HG03175 (cell line): ENCODE measurements at regions not wholly inside any gene's neighbourhood (a gene's known extent, or its start where the extent isn't known, plus 50 kb on each side); places are given as distances from the start of the nearest gene placed in this dataset.
"Not testable (repeated sequence)": the region's sequence is repeated elsewhere in the genome, so short reads cannot be mapped to it uniquely, and the experiment has no call there.

Experiments
- ATAC-seq: cut with Tn5 transposase; IDR thresholded peaks from one replicate; pipeline ENCODE4 v1.9.1; 2021; ENCODE audit warnings: mild to moderate bottlenecking, moderate library complexity; ENCODE audit not compliant: unreplicated experiment

DNA sequence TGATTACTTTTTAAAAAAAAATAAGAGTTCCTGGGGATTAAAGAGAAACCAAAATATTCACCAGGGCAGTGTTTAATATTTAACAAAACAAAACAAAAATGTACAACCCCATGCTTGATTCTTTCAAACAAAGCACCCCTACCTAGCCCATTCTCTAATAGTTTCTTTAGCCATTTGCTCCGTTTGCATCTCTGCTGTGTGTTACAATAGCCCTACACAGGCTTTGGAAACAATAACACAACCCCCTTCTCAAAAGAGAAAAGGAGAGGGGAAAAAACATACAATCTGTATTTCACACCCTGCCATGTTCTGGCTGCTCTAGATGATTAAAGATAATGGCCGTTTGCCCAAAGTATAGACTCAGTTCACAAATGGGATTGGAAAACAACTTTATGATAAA is 302.9 kb downstream of the CPS1 start:
- ATAC-seq = no peak

GRCh38 chr2:210860276-210860675 is 303.9 kb downstream of the CPS1 start:
- ATAC-seq = no peak

DNA sequence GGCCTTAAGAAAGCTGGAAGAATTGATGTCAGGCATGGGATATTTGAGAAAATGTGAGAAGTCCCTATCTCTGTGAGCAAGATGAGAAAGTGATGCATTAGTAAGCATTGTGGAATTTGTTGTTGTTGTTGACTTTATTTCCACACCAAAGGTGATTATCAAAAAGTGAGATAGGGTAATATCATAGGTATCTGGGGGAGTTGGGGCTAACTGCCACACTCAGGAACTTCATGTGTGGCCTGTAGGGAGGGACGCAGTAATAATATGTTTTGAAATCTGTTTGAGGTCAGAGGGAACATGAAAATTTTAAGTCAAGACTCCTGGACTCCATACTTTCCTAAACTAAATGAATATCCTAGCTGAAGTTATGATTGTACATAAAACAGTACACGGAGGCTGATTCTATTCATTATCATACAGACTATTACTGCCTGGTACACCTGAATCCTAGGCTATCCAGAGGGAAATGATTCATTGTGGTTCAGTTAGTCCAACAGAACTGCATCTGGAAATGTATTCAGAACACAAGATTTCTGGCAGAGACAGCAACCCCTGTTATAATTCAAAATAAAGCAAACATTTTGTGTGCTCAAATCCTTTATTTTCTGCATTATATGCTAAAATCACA is 304.8 kb downstream of the CPS1 start:
- no peak for ATAC-seq

DNA sequence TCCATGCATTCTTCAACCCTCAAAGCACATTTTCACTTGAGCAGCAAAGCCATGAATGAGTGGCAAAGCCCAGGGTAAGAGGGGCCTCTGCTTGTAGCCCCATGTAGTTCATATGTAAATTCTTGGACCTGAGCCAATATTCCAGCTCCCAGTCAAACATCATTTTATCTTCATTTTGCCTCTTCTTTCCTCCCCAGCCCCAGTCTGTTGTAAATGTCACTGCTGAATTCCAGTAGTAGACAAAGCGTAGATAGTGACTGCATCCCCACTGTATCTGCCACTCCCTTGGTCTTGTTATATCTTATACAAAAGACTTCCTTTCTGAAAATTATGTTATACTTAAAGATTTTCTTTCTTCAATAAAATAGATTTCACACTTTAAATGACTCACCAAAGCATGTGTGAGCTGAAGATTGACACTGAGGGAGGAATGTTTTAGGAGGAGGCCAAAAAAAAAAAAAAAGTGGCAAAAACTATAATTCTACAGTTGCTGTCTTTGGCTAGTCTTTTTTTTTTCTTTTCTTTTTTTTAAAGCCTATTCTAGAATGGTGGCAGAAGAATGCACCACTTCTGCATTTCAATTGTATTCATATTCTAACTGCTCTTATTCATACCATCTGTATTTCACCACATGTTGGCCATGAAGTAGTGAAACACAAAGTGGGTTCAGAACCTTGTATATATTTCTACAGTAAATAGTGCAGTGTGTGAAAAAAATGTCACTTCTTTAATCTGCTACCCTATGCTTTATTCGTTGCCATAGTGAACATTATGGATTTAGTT is 306.1 kb downstream of the CPS1 start:
- ATAC-seq = no peak

GRCh38 chr2:210863283-210863682 is 306.9 kb downstream of the CPS1 start:
- no peak for ATAC-seq

GRCh38 chr2:210871566-210871965 is 315.2 kb downstream of the CPS1 start:
- not testable (repeated sequence) for ATAC-seq

- no peak for ATAC-seq
Measured at GRCh38 chr2:210873631-210874030, 317.2 kb downstream of the CPS1 start.

DNA sequence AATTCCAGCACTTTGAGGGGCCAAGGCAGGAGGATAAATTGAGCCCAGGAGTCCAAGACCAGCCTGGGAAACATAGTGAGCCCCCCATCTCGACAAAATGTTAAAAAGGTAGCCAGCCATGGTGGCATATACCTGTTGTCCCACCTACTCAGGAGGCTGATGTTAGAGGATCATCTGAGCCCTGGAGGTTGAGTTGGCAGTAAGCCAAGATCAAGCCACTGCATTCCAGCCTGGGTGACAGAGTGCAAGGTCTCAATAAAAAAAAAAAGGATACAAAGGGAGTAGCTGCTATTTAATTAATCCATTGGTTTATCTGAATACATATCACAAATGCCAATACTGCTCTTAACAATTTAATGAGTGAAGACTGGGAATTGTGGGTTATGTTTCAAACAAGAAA is 327.8 kb downstream of the CPS1 start:
- no peak for ATAC-seq

GRCh38 chr2:210888035-210888434 is 331.6 kb downstream of the CPS1 start:
- ATAC-seq = no peak

GRCh38 chr2:210895132-210895531 is 338.7 kb downstream of the CPS1 start:
- no peak for ATAC-seq

DNA sequence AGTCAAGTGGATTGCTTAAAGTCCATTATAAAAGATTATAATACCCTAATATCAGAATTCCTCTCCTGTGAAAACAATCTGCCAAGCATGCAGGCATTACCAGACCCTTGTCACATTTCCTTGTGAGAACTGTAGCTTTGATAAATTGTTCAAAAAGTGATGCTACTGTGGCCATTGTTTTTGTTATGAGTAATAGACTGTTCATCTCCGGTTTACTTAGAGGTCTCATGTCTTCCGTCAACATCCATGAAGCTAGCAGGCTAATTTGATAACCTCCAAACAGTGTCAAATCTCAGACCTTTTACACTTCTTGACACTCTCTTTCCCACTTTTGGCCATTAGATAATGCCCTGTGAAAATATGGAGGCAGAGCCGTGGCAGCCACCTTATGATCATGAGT is 342.7 kb downstream of the CPS1 start:
- ATAC-seq = no peak

DNA sequence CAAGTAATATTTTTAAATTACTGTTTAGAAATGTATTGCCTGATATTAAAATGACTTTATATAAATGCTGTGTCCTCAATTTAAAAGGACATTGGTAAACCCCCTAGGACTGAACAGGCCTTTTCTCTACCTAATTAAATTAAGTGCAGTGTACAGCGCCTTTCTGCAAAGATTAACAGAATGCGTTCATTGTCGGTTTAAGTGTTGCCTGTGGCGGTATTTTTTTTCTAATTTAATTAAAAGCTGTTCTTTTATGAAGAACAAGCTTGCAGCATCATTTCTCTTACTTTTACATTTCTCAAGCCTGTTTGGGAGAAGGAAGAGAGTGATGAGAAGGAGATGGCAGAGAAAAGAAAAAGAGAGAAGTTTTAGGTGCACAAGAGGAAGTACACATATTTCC is 344.9 kb downstream of the CPS1 start:
- no peak for ATAC-seq

- no peak for ATAC-seq
Measured at GRCh38 chr2:210912779-210913178, 356.4 kb downstream of the CPS1 start.

DNA sequence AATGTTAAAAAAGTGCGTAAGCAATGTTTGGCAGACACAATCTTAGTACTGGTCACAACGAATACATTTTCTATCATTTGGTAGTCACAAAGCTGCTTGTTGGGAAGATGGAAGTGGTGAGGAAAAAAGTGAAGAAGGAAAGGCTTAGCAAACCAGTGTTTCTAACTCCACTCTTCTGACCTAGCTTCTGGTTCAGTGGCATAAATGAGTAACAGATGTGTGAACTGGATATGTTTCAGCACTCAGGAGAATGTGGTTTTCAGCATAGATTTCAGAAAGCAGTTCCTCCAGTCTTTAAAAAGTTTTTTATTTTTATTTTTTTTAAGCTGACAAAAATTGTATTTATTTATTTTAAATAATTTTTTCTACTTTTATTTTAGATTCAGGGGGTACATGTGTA is 357.1 kb downstream of the CPS1 start:
- ATAC-seq = no peak

DNA sequence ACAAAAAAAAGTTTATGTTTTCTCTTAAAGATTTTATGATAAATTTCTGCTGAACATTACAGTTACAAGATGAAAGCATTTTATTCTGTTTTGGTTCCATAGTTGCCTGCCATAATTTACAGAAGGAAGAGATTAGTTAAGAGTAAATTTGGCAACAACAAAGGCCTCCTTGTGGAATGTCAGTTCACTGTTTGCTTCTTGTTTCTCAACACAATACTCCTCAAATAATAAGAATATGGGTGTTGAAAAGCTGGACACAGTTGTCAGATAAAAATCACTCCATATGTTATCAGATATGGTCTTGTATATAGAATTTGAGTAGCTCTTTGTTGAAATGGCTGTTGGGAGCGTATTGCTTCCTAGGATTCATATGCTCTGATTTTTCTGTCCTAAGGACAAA is 359.5 kb downstream of the CPS1 start:
- no peak for ATAC-seq

- no peak for ATAC-seq
Measured at GRCh38 chr2:210917465-210917864, 361.1 kb downstream of the CPS1 start.

DNA sequence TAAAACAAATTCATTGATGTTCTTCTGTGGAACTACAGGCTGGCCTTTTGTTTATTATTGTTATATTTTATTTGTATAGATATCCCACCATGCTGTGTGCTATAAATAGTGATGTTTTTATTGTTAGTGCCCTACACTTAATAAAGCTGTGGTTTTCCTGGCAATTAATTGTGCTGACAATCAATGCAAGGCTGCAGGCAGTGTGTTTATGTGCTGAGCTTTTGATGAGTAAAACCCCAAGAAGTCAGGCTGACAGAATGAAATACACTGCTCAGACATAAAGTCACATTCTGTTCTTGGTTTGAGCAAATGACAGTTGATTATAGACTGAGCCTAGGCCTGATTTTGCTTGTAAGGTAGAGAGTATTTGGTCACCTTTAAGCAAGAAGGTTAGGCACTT is 362.7 kb downstream of the CPS1 start:
- no peak for ATAC-seq

- no peak for ATAC-seq
Measured at GRCh38 chr2:210922419-210922818, 366.0 kb downstream of the CPS1 start.

- ATAC-seq = no peak
Measured at GRCh38 chr2:210928714-210929113, 372.3 kb downstream of the CPS1 start.

DNA sequence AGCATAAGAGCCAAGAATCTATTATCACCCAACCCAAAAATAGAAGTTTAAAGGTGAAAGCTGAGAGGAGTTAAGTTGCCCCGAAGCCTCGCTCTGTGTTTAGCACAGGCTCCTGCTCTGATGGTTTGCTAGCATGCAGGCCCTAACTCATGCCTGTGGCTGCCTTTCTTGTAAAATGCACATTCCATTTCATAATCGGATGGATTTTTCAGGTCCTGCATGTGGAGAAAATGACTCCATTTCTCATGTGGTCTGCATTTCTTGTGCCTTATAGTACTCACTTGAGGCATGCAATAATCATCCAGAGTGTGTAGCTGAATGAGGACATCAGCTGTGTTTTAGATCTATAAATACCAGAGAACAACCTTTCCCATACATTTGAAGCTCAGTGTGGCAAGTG is 381.8 kb downstream of the CPS1 start:
- no peak for ATAC-seq

GRCh38 chr2:210946395-210946794 is 390.0 kb downstream of the CPS1 start:
- ATAC-seq = no peak

- ATAC-seq = not testable (repeated sequence)
Measured at GRCh38 chr2:210950434-210951060, 394.1 kb downstream of the CPS1 start.
